Neuronal stem cell (in vitro differentiated cells): ENCODE measurements at regions not wholly inside any gene's neighbourhood (a gene's known extent, or its start where the extent isn't known, plus 50 kb on each side); places are given as distances from the start of the nearest gene placed in this dataset.

Experiments
- DNase-seq: peaks from one replicate; pipeline ENCODE4 v3.0.0-alpha.2; 2013; ENCODE audit warnings: low spot score
- H2AFZ ChIP-seq: one replicate; pipeline ENCODE4 v1.6.1; 2013; ENCODE audit warnings: mild to moderate bottlenecking, low read length, inconsistent platforms
- H2AK5ac ChIP-seq: 2 replicates; pipeline ENCODE4 v1.6.1; 2013; ENCODE audit warnings: low read depth, mild to moderate bottlenecking, inconsistent platforms, low read length, moderate library complexity, mixed read lengths
- H2BK120ac ChIP-seq: 2 replicates; pipeline ENCODE4 v1.6.1; 2013; ENCODE audit warnings: low read depth, mild to moderate bottlenecking, inconsistent platforms, low read length, moderate library complexity, mixed read lengths
- H2BK12ac ChIP-seq: one replicate; pipeline ENCODE4 v1.6.1; 2013; ENCODE audit warnings: low read length, inconsistent platforms
- H2BK15ac ChIP-seq: 2 replicates; pipeline ENCODE4 v1.6.1; 2013; ENCODE audit warnings: mild to moderate bottlenecking, low read length, inconsistent platforms, mixed read lengths
- H2BK5ac ChIP-seq: one replicate; pipeline ENCODE4 v1.6.1; 2013; ENCODE audit warnings: inconsistent platforms, mild to moderate bottlenecking, low read length, moderate library complexity
- H3K14ac ChIP-seq: one replicate; pipeline ENCODE4 v1.6.1; 2013; ENCODE audit warnings: low read length, inconsistent platforms
- H3K18ac ChIP-seq: 2 replicates; pipeline ENCODE4 v1.6.1; 2013; ENCODE audit warnings: low read length, inconsistent platforms
- H3K23ac ChIP-seq: 2 replicates; pipeline ENCODE4 v1.6.1; 2013; ENCODE audit warnings: low read depth, mild to moderate bottlenecking, mixed read lengths, low read length, inconsistent platforms; ENCODE audit not compliant: poor library complexity
- H3K27ac ChIP-seq: replicated peaks from 3 replicates; pipeline ENCODE4 v1.5.1; 2013; ENCODE audit warnings: low read length, inconsistent platforms
- H3K27me3 ChIP-seq, 3 experiments: 2 replicates each; pipeline ENCODE4 v1.6.1; 2013; ENCODE audit warnings: low read length in 3 of 3, mild to moderate bottlenecking in 2 of 3, inconsistent platforms in 1 of 3, low read depth in 1 of 3, mixed read lengths in 1 of 3, moderate library complexity in 1 of 3; ENCODE audit not compliant: control insufficient read depth in 3 of 3, insufficient read depth in 3 of 3
- H3K36me3 ChIP-seq, 2 donors: replicated peaks in 1 of 2; 2 replicates each; pipeline ENCODE4 v1.6.1; 2013; ENCODE audit warnings: low read length in 2 of 2; ENCODE audit not compliant: control insufficient read depth in 2 of 2, insufficient read depth in 2 of 2
- H3K4ac ChIP-seq: 2 replicates; pipeline ENCODE4 v1.6.1; 2013; ENCODE audit warnings: inconsistent platforms, mild to moderate bottlenecking, low read length, moderate library complexity
- H3K4me1 ChIP-seq, 2 donors: 1 replicate in 1 of 2; 2 replicates in 1 of 2; pipeline ENCODE4 v1.6.1; 2013; ENCODE audit warnings: low read length in 2 of 2, low read depth in 1 of 2; ENCODE audit not compliant: control insufficient read depth in 2 of 2, insufficient read depth in 1 of 2
- H3K4me2 ChIP-seq: one replicate; pipeline ENCODE4 v1.6.1; 2013; ENCODE audit warnings: mild to moderate bottlenecking, low read length, inconsistent platforms; ENCODE audit not compliant: insufficient read depth, poor library complexity, severe bottlenecking
- H3K4me3 ChIP-seq, 2 donors: 2 replicates each; pipeline ENCODE4 v1.5.1; 2013; ENCODE audit warnings: low read length in 2 of 2, mild to moderate bottlenecking in 2 of 2, inconsistent platforms in 1 of 2, moderate library complexity in 1 of 2
- H3K79me1 ChIP-seq: one replicate; pipeline ENCODE4 v1.6.1; 2013; ENCODE audit warnings: low read depth, mild to moderate bottlenecking, inconsistent platforms, low read length, moderate library complexity
- H3K9ac ChIP-seq: one replicate; pipeline ENCODE4 v1.6.1; 2013; ENCODE audit warnings: mild to moderate bottlenecking, low read depth, low read length, inconsistent platforms; ENCODE audit not compliant: poor library complexity
- H3K9me3 ChIP-seq, 2 donors: replicated peaks in 1 of 2; 2 replicates each; pipeline versions ENCODE3 to v1.6.1; 2013; ENCODE audit warnings: low read length in 2 of 2, mild to moderate bottlenecking in 2 of 2, inconsistent platforms in 1 of 2, low read depth in 1 of 2, mixed read lengths in 1 of 2, moderate library complexity in 1 of 2; ENCODE audit not compliant: control insufficient read depth in 2 of 2, insufficient read depth in 1 of 2
- H4K8ac ChIP-seq: one replicate; pipeline ENCODE4 v1.6.1; 2013; ENCODE audit warnings: low read depth, mild to moderate bottlenecking, inconsistent platforms, low read length, moderate library complexity
- H4K91ac ChIP-seq: one replicate; pipeline ENCODE4 v1.6.1; 2013; ENCODE audit warnings: low read length, low read depth, mild to moderate bottlenecking, inconsistent platforms; ENCODE audit not compliant: poor library complexity
- WGBS, 2 donors: extraction: QIAGEN DNeasy Blood & Tissue Kit; methylation state at CpG; one replicate each; pipeline ENCODE4 v1.1.7; 2013; ENCODE audit warnings: missing lambda C conversion rate in 2 of 2, mixed read lengths in 1 of 2; ENCODE audit not compliant: insufficient read length in 2 of 2, insufficient replicate concordance in 1 of 2; ENCODE audit errors: extremely low coverage in 2 of 2; 5-methylcytosine and 5-hydroxymethylcytosine counted together

DNA sequence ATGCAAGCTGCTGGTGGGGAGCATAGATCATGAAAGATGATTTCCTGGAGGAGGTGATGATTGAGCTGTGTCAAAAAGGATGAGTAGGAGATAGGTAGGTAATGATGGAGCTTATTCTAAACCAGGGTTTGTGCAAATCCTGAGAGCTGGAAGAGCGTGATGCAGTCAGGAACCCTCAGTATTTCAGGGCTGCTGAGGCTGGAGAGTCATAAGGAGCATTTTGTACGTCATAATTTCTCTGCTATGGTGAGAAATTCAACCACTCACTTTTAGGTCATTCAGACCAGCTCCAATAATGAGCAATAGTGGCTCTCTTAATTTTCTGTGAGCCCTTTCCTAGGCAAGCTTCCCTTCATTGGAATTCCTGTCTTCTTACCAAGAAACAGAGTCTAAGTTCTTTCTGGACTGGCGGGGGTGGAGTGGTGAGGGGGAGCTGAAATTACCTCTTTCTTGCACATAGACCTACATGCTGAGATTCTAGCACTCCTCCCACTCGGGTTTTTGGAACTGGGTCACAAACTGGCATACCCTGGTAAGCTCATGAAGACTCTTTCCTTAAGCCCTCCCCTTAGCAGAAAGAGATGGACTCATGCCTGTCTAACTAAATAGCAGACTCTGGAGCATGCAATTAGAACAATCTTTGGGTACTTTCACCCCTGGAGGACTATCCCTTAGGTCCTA is 62.2 kb upstream of the MYCBP2 start:
- Histone ChIP-seq H3K9me3 (no peaks in the 10 kb centered on the region), H4K91ac (no peak overlapping the region), H4K8ac (no peak overlapping the region), H3K4me1 (no peaks in the 10 kb centered on the region), H2AFZ (no peak overlapping the region), H3K14ac (no peak overlapping the region), H2BK120ac (no peak overlapping the region), H3K4ac (no peak overlapping the region), H3K27me3 (no peaks in the 10 kb centered on the region), H3K36me3 (no peaks in the 10 kb centered on the region), H3K4me3 (no peak overlapping the region), H2BK15ac (no peak overlapping the region), H3K23ac (no peak overlapping the region), H3K9ac (no peak overlapping the region), H2BK5ac (no peak overlapping the region), H3K4me2 (no peak overlapping the region), H3K18ac (no peak overlapping the region), H3K27ac (no peak overlapping the region), H2BK12ac (no peak overlapping the region), H2AK5ac (no peak overlapping the region), H3K79me1 (no peaks in the 10 kb centered on the region)
- no peak for DNase-seq
- no CpG with 5 or more reads among the region's 4 CpGs for WGBS, 2 donors

DNA sequence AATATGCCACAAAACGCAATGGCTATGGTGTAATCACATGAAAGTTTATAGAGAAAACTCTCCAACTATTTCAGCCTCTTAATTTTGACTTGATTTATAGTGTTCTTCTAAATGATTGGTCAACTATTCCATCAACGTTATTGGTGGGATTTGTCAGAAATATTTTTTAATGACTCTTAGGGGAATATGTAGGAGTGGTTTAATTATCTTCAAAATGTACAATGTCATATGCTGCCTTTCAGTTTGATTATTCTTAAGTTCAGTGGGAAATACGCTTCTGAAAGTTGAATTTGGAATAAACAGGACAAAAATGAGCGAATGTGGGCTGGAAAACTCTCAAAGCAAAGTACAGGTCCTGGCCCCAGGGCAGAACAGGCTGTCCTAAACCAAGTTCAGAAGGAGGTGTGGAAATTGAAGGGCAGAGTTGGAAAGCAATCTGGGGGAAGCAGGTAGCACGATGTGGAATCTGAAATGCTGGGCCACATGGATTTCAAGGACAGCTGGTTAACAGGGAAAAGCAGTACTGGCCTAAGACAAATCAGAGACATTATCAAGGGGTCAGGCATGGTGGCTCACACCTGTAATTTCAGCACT is 60.8 kb upstream of the MYCBP2 start:
- Histone ChIP-seq H3K18ac (no peak overlapping the region), H2AFZ (no peak overlapping the region), H2AK5ac (no peak overlapping the region), H3K79me1 (no peaks in the 10 kb centered on the region), H3K23ac (no peak overlapping the region), H2BK15ac (no peak overlapping the region), H3K9ac (no peak overlapping the region), H3K14ac (no peak overlapping the region), H4K8ac (no peak overlapping the region), H2BK5ac (no peak overlapping the region), H3K4me1 (peaks cover 0 to 2% of the 10 kb centered on the region in 2 donors), H3K36me3 (no peaks in the 10 kb centered on the region), H2BK12ac (no peak overlapping the region), H4K91ac (no peak overlapping the region), H3K9me3 (no peaks in the 10 kb centered on the region), H2BK120ac (no peak overlapping the region), H3K27ac (no peak overlapping the region), H3K4ac (no peak overlapping the region), H3K4me3 (no peak overlapping the region), H3K4me2 (no peak overlapping the region), H3K27me3 (no peaks in the 10 kb centered on the region)
- DNase-seq, result no peak
- no CpG with 5 or more reads among the region's 5 CpGs for WGBS, 2 donors

GRCh38 chr13:77386880-77387606 is 60.1 kb upstream of the MYCBP2 start:
- no peak overlapping the region for H2BK5ac ChIP-seq
- H3K27me3 ChIP-seq, result no peaks in the 10 kb centered on the region
- no peak overlapping the region for H3K23ac ChIP-seq
- H3K79me1 ChIP-seq, result no peaks in the 10 kb centered on the region
- no peak overlapping the region for H2BK12ac ChIP-seq
- no peak for DNase-seq
- H2BK15ac ChIP-seq, result no peak overlapping the region
- H3K36me3 ChIP-seq, result no peaks in the 10 kb centered on the region
- H3K27ac ChIP-seq, result no peak overlapping the region
- no peak overlapping the region for H3K4me2 ChIP-seq
- no peaks in the 10 kb centered on the region for H3K9me3 ChIP-seq
- H3K9ac ChIP-seq, result no peak overlapping the region
- H2AFZ ChIP-seq, result no peak overlapping the region
- no peak overlapping the region for H3K14ac ChIP-seq
- WGBS, 2 donors, result no CpG with 5 or more reads among the region's 5 CpGs
- H3K4ac ChIP-seq, result no peak overlapping the region
- no peak overlapping the region for H4K8ac ChIP-seq
- H2AK5ac ChIP-seq, result no peak overlapping the region
- H3K4me1 ChIP-seq, result peaks cover 0 to 2% of the 10 kb centered on the region in 2 donors
- H3K18ac ChIP-seq, result no peak overlapping the region
- H2BK120ac ChIP-seq, result no peak overlapping the region
- no peak overlapping the region for H3K4me3 ChIP-seq
- H4K91ac ChIP-seq, result no peak overlapping the region

- Histone ChIP-seq H4K8ac (no peak overlapping the region), H2BK15ac (no peak overlapping the region), H3K18ac (no peak overlapping the region), H2BK120ac (no peak overlapping the region), H3K27ac (no peak overlapping the region), H3K27me3 (no peaks in the 10 kb centered on the region), H2BK5ac (no peak overlapping the region), H3K9me3 (no peaks in the 10 kb centered on the region), H3K4ac (no peak overlapping the region), H3K4me1 (peaks cover 0 to 2% of the 10 kb centered on the region in 2 donors), H3K4me3 (no peak overlapping the region), H2BK12ac (no peak overlapping the region), H3K23ac (no peak overlapping the region), H3K4me2 (no peak overlapping the region), H3K14ac (no peak overlapping the region), H2AK5ac (no peak overlapping the region), H3K79me1 (no peaks in the 10 kb centered on the region), H4K91ac (no peak overlapping the region), H3K9ac (no peak overlapping the region), H3K36me3 (no peaks in the 10 kb centered on the region), H2AFZ (no peak overlapping the region)
- no CpG with 5 or more reads among the region's 2 CpGs for WGBS, 2 donors
- no peak for DNase-seq
Observed at GRCh38 chr13:77386046-77386445, 59.2 kb upstream of the MYCBP2 start.
